Ramos (cell line): ENCODE measurements at regions not wholly inside any gene's neighbourhood (a gene's known extent, or its start where the extent isn't known, plus 50 kb on each side); places are given as distances from the start of the nearest gene placed in this dataset.

Experiments used
- in situ Hi-C: fragments of 300-500 bp; cut with MboI; formaldehyde crosslinking; loops from one replicate; pipeline ENCODE4 v1.14.3; 2022; ENCODE audit warnings: low sequenced_read_pairs; ENCODE audit not compliant: unreplicated experiment

- in situ Hi-C loops: no loop called here
Measured at GRCh38 chr10:128884496-128885072, 582.5 kb upstream of the MGMT start.

GRCh38 chr10:128885573-128886555 lies 581.2 kb upstream of the MGMT start:
- in situ Hi-C loops: no loop called here

GRCh38 chr10:128887856-128888255 lies 579.2 kb upstream of the MGMT start:
- in situ Hi-C loops: no loop called here

GRCh38 chr10:128892005-128892404 lies 575.0 kb upstream of the MGMT start:
- in situ Hi-C loops: no loop called here

GRCh38 chr10:128894641-128895040 lies 572.4 kb upstream of the MGMT start:
- in situ Hi-C loops: no loop called here

GRCh38 chr10:128895473-128895872 lies 571.6 kb upstream of the MGMT start:
- in situ Hi-C loops: no loop called here

- in situ Hi-C loops: no loop called here
Measured at GRCh38 chr10:128896116-128896795, 570.8 kb upstream of the MGMT start.

GRCh38 chr10:128896963-128897362 lies 570.1 kb upstream of the MGMT start:
- in situ Hi-C loops: no loop called here

GRCh38 chr10:128897401-128898129 lies 569.5 kb upstream of the MGMT start:
- in situ Hi-C loops: no loop called here

GRCh38 chr10:128898133-128898915 lies 568.7 kb upstream of the MGMT start:
- in situ Hi-C loops: no loop called here

- in situ Hi-C loops: no loop called here
Measured at GRCh38 chr10:128898916-128899195, 568.2 kb upstream of the MGMT start.

- in situ Hi-C loops: no loop called here
Measured at GRCh38 chr10:128900456-128900855, 566.6 kb upstream of the MGMT start.

- in situ Hi-C loops: no loop called here
Measured at GRCh38 chr10:128901236-128901635, 565.8 kb upstream of the MGMT start.

- in situ Hi-C loops: no loop called here
Measured at GRCh38 chr10:128902031-128902710, 564.9 kb upstream of the MGMT start.

GRCh38 chr10:128907155-128907941 lies 559.7 kb upstream of the MGMT start:
- in situ Hi-C loops: no loop called here

- in situ Hi-C loops: no loop called here
Measured at GRCh38 chr10:128908099-128908498, 558.9 kb upstream of the MGMT start.

- in situ Hi-C loops: no loop called here
Measured at GRCh38 chr10:128908499-128908898, 558.5 kb upstream of the MGMT start.

- in situ Hi-C loops: no loop called here
Measured at GRCh38 chr10:128912568-128913311, 554.3 kb upstream of the MGMT start.
